ENCODE measurements at regions not wholly inside any gene's neighbourhood (a gene's known extent, or its start where the extent isn't known, plus 50 kb on each side); places are given as distances from the start of the nearest gene placed in this dataset.
A peak's percentile ranks its signal among the peaks of the same experiment; 100 is the strongest.
"Not testable (repeated sequence)": the region's sequence is repeated elsewhere in the genome, so short reads cannot be mapped to it uniquely, and the experiment has no call there.

- Histone ChIP-seq H3K27ac (ENCODE audit: low read depth) (no peak overlapping the region), H3K4me3 (ENCODE audit: low read depth, low read length) (no peak overlapping the region), H3K36me3 (ENCODE audit: insufficient read depth) (no peaks in the 10 kb centered on the region), H3K4me1 (ENCODE audit: insufficient read depth) (no peaks in the 10 kb centered on the region)
- no peak for DNase-seq (ENCODE audit: extremely low spot score)
Observed at GRCh38 chr12:89770391-89770790, 61.8 kb upstream of the ATP2B1 start.

- WGBS, result 92% methylated on average over 1 of the region's 1 CpG
- H3K4me3 ChIP-seq (ENCODE audit: low read depth, low read length), result no peak overlapping the region
- no peaks in the 10 kb centered on the region for H3K36me3 ChIP-seq (ENCODE audit: insufficient read depth)
- no peak for DNase-seq (ENCODE audit: extremely low spot score)
- H3K4me1 ChIP-seq (ENCODE audit: insufficient read depth), result no peaks in the 10 kb centered on the region
- H3K27ac ChIP-seq (ENCODE audit: low read depth), result no peak overlapping the region
Observed at GRCh38 chr12:89769483-89769818, 60.8 kb upstream of the ATP2B1 start.

GRCh38 chr12:89768586-89769482 is 60.2 kb upstream of the ATP2B1 start:
- no peak overlapping the region for H3K4me3 ChIP-seq (ENCODE audit: low read depth, low read length)
- peak overlapping the region; percentile 1 for H3K27ac ChIP-seq (ENCODE audit: low read depth)
- no peaks in the 10 kb centered on the region for H3K36me3 ChIP-seq (ENCODE audit: insufficient read depth)
- DNase-seq (ENCODE audit: extremely low spot score), result no peak
- 77% methylated on average over 3 of the region's 3 CpGs for WGBS
- no peaks in the 10 kb centered on the region for H3K4me1 ChIP-seq (ENCODE audit: insufficient read depth)

- Histone ChIP-seq H3K4me1 (ENCODE audit: insufficient read depth) (no peaks in the 10 kb centered on the region), H3K4me3 (ENCODE audit: low read depth, low read length) (no peak overlapping the region), H3K27ac (ENCODE audit: low read depth) (no peak overlapping the region), H3K36me3 (ENCODE audit: insufficient read depth) (no peaks in the 10 kb centered on the region)
- 85% methylated on average over 3 of the region's 3 CpGs for WGBS
- no peak for DNase-seq (ENCODE audit: extremely low spot score)
Observed at GRCh38 chr12:89765959-89766824, 57.6 kb upstream of the ATP2B1 start.

GRCh38 chr12:89764164-89764563 is 55.5 kb upstream of the ATP2B1 start:
- not testable (repeated sequence) for H3K27ac ChIP-seq (ENCODE audit: low read depth)
- 98% methylated on average over 4 of the region's 4 CpGs for WGBS

GRCh38 chr12:89762498-89763170 is 54.0 kb upstream of the ATP2B1 start:
- no peaks in the 10 kb centered on the region for H3K36me3 ChIP-seq (ENCODE audit: insufficient read depth)
- H3K27ac ChIP-seq (ENCODE audit: low read depth), result no peak overlapping the region
- no peak for DNase-seq (ENCODE audit: extremely low spot score)
- no peaks in the 10 kb centered on the region for H3K4me1 ChIP-seq (ENCODE audit: insufficient read depth)
- WGBS, result 77% methylated on average over 4 of the region's 4 CpGs
- H3K4me3 ChIP-seq (ENCODE audit: low read depth, low read length), result no peak overlapping the region

More at GRCh38 chr12:89764164-89764563, 55.5 kb upstream of the ATP2B1 start:
- not testable (repeated sequence) for H3K4me1 ChIP-seq (ENCODE audit: insufficient read depth); DNase-seq (ENCODE audit: extremely low spot score); H3K4me3 ChIP-seq (ENCODE audit: low read depth, low read length); H3K36me3 ChIP-seq (ENCODE audit: insufficient read depth)

- Histone ChIP-seq H3K4me3 (ENCODE audit: low read depth, low read length) (no peak overlapping the region), H3K4me1 (ENCODE audit: insufficient read depth) (no peaks in the 10 kb centered on the region), H3K36me3 (ENCODE audit: insufficient read depth) (no peaks in the 10 kb centered on the region), H3K27ac (ENCODE audit: low read depth) (no peak overlapping the region)
- no peak for DNase-seq (ENCODE audit: extremely low spot score)
- WGBS, result 84% methylated on average over 2 of the region's 2 CpGs
Observed at GRCh38 chr12:89760783-89761182, 52.1 kb upstream of the ATP2B1 start.
